HepG2 (cell line): ENCODE measurements at regions not wholly inside any gene's neighbourhood (a gene's known extent, or its start where the extent isn't known, plus 50 kb on each side); places are given as distances from the start of the nearest gene placed in this dataset.

Experiments used
- ATAC-seq: fragments of 200-7000 bp; cut with Tn5 transposase; 3 replicates; pipeline ENCODE4 v1.9.1; 2020; ENCODE audit warnings: mild to moderate bottlenecking, moderate library complexity
- BruUV-seq: library from RNA; stranded (reverse); fragments of 400-500 nt; replicated peaks from 2 replicates; lab custom pipeline; 2021; lab: Mats Ljungman, UMichigan
- CTCF ChIA-PET: fragments of 300-600 bp; formaldehyde crosslinking; extraction: SDS; loops from one replicate; lab custom pipeline; 2021; ENCODE audit warnings: low total read pairs, inconsistent platforms, low intra/inter-chr PET ratio; lab: Yijun Ruan, JAX
- POLR2A ChIA-PET: fragments of 350-600 bp; sonication (Branson Sonifier 250); formaldehyde crosslinking; loops from one replicate; lab custom pipeline; 2020; ENCODE audit warnings: antibody characterized with exemption, inconsistent platforms; lab: Yijun Ruan, JAX
- DNase-seq: peaks from one replicate; pipeline ENCODE4 v3.0.0-alpha.2; 2015; ENCODE audit warnings: low spot score
- FAIRE-seq: peaks from 3 replicates; lab custom pipeline; 2011; peaks lifted over from hg19 to GRCh38; lab: Jason Lieb, UNC
- H2AFZ ChIP-seq: one replicate; pipeline ENCODE4 v1.6.1; 2011; ENCODE audit warnings: low read length, inconsistent platforms
- H3K27ac ChIP-seq: fragments of 300-600 bp; 3 replicates; pipeline ENCODE4 v1.8.0; 2011; ENCODE audit warnings: mixed run types, mild to moderate bottlenecking, mixed read lengths, low read length, inconsistent platforms; ENCODE audit not compliant: insufficient read depth; ENCODE audit errors: extremely low read length
- H3K27me3 ChIP-seq, 2 experiments: fragments of 200-600 bp in 1 of 2; 2 replicates in 1 of 2; 3 replicates in 1 of 2; pipeline versions ENCODE4 v1.6.0 to v1.8.0; 2011; ENCODE audit warnings: low read length in 2 of 2, mild to moderate bottlenecking in 2 of 2, moderate library complexity in 2 of 2, inconsistent platforms in 1 of 2; ENCODE audit not compliant: insufficient read depth in 2 of 2, control insufficient read depth in 1 of 2
- H3K36me3 ChIP-seq, 2 experiments: fragments of 200-600 bp in 1 of 2; replicated peaks in 1 of 2; 2 replicates in 1 of 2; 3 replicates in 1 of 2; pipeline versions ENCODE4 v1.5.1 to v1.8.0; 2011; ENCODE audit warnings: low read length in 2 of 2, inconsistent platforms in 1 of 2; ENCODE audit not compliant: insufficient read depth in 2 of 2, control insufficient read depth in 1 of 2
- H3K4me1 ChIP-seq: 2 replicates; pipeline ENCODE4 v1.5.1; 2012; ENCODE audit warnings: low read length, inconsistent platforms; ENCODE audit not compliant: insufficient read depth
- H3K4me2 ChIP-seq: 2 replicates; pipeline ENCODE4 v1.6.0; 2011; ENCODE audit warnings: low read depth, low read length, inconsistent platforms
- H3K4me3 ChIP-seq, 3 experiments: fragments of 200-600 bp in 1 of 3; sonication (generic), shearing (Covaris generic) in 1 of 3; replicated peaks in 1 of 3; 2 replicates each; pipeline ENCODE4 v1.5.1; 2011 to 2016; ENCODE audit warnings: low read length in 3 of 3, inconsistent platforms in 2 of 3, low read depth in 2 of 3, mild to moderate bottlenecking in 2 of 3, control low read depth in 1 of 3, mixed read lengths in 1 of 3; ENCODE audit not compliant: insufficient read depth in 1 of 3
- H3K79me2 ChIP-seq: one replicate; pipeline ENCODE4 v1.6.1; 2011; ENCODE audit warnings: low read length, inconsistent platforms; ENCODE audit not compliant: insufficient read depth
- H3K9ac ChIP-seq: 2 replicates; pipeline ENCODE4 v1.6.0; 2011; ENCODE audit warnings: mild to moderate bottlenecking, low read depth, low read length, inconsistent platforms; ENCODE audit not compliant: insufficient read depth
- H3K9me3 ChIP-seq: 2 replicates; pipeline ENCODE4 v1.5.1; 2012; ENCODE audit warnings: mild to moderate bottlenecking, low read length
- H4K20me1 ChIP-seq: 2 replicates; pipeline ENCODE4 v1.6.0; 2011; ENCODE audit warnings: inconsistent platforms, mild to moderate bottlenecking, low read length, moderate library complexity; ENCODE audit not compliant: insufficient read depth
- CHD4 ChIP-seq: fragments of 200-600 bp; sonication (generic); IDR thresholded peaks from 2 replicates; pipeline ENCODE4 v1.7.0; 2017; ENCODE audit warnings: mild to moderate bottlenecking, low read length, borderline replicate concordance
- ETS1 ChIP-seq: sonication (generic); formaldehyde crosslinking; IDR thresholded peaks from 2 replicates; pipeline ENCODE4 v1.4.0; 2020; ENCODE audit warnings: missing genetic modification reagents
- GATA4 ChIP-seq: sonication (generic); IDR thresholded peaks from 2 replicates; pipeline ENCODE4 v1.6.1; 2016; ENCODE audit warnings: antibody characterized with exemption, low read depth, borderline replicate concordance
- HDAC6 ChIP-seq: fragments of 200-600 bp; sonication (generic); IDR thresholded peaks from 2 replicates; pipeline ENCODE4 v1.7.0; 2017; ENCODE audit warnings: mild to moderate bottlenecking, antibody characterized with exemption, low read length, low read depth
- HNRNPL ChIP-seq: fragments of 200-400 bp; formaldehyde crosslinking; IDR thresholded peaks from 2 replicates; pipeline ENCODE4 v1.6.1; 2017; ENCODE audit warnings: mild to moderate bottlenecking, low read depth, low read length
- KDM2A ChIP-seq: sonication (generic); formaldehyde crosslinking; IDR thresholded peaks from 2 replicates; pipeline ENCODE4 v1.4.0; 2020; ENCODE audit warnings: low read depth, missing genetic modification reagents, borderline replicate concordance
- NAIF1 ChIP-seq: sonication (generic); formaldehyde crosslinking; IDR thresholded peaks from 2 replicates; pipeline ENCODE4 v1.5.0; 2020; ENCODE audit warnings: mild to moderate bottlenecking, missing genetic modification reagents, borderline replicate concordance
- NFE2 ChIP-seq: sonication (generic); formaldehyde crosslinking; IDR thresholded peaks from 2 replicates; pipeline ENCODE4 v1.4.0; 2020; ENCODE audit warnings: missing genetic modification reagents
- NR0B2 ChIP-seq: sonication (generic); formaldehyde crosslinking; IDR thresholded peaks from 2 replicates; pipeline ENCODE4 v1.4.0; 2020; ENCODE audit warnings: mild to moderate bottlenecking, missing genetic modification reagents
- PLRG1 ChIP-seq: fragments of 450-650 bp; conservative IDR thresholded peaks from 2 replicates; pipeline ENCODE4 v1.6.1; 2016
- PTBP1 ChIP-seq: fragments of 200-400 bp; formaldehyde crosslinking; IDR thresholded peaks from 2 replicates; pipeline ENCODE4 v1.6.1; 2018; ENCODE audit warnings: low read length, low read depth; ENCODE audit not compliant: poor library complexity, severe bottlenecking
- RFXANK ChIP-seq: IDR thresholded peaks from 2 replicates; pipeline ENCODE4 v1.6.1; 2016
- SSRP1 ChIP-seq: IDR thresholded peaks from 2 replicates; pipeline ENCODE4 v1.6.1; 2016; ENCODE audit warnings: control low read depth
- TSC22D2 ChIP-seq: sonication (generic); formaldehyde crosslinking; IDR thresholded peaks from 2 replicates; pipeline ENCODE4 v1.5.1; 2020; ENCODE audit warnings: missing genetic modification reagents, mild to moderate bottlenecking, borderline replicate concordance
- ZFP62 ChIP-seq: sonication (generic); formaldehyde crosslinking; IDR thresholded peaks from 2 replicates; pipeline ENCODE4 v1.4.0; 2020; ENCODE audit warnings: missing genetic modification reagents
- ZNF121 ChIP-seq: sonication (generic); formaldehyde crosslinking; IDR thresholded peaks from 2 replicates; pipeline ENCODE4 v1.5.0; 2020; ENCODE audit warnings: mild to moderate bottlenecking, missing genetic modification reagents
- ZNF235 ChIP-seq: sonication (generic); formaldehyde crosslinking; IDR thresholded peaks from 2 replicates; pipeline ENCODE4 v1.8.1; 2023; ENCODE audit warnings: mild to moderate bottlenecking, missing genetic modification reagents, borderline replicate concordance
- ZNF256 ChIP-seq: sonication (generic); formaldehyde crosslinking; conservative IDR thresholded peaks from 2 replicates; pipeline ENCODE4 v1.4.0; 2020; ENCODE audit warnings: missing genetic modification reagents
- ZNF33A ChIP-seq: sonication (generic); formaldehyde crosslinking; IDR thresholded peaks from 2 replicates; pipeline ENCODE4 v1.5.1; 2020; ENCODE audit warnings: missing genetic modification reagents, mild to moderate bottlenecking, moderate library complexity, borderline replicate concordance
- ZNF530 ChIP-seq: sonication (generic); formaldehyde crosslinking; IDR thresholded peaks from 2 replicates; pipeline ENCODE4 v1.5.0; 2020; ENCODE audit warnings: low read depth, mild to moderate bottlenecking, missing genetic modification reagents
- ZNF563 ChIP-seq: sonication (generic); formaldehyde crosslinking; IDR thresholded peaks from 2 replicates; pipeline ENCODE4 v1.8.0; 2022; ENCODE audit warnings: mild to moderate bottlenecking, moderate library complexity, missing genetic modification reagents
- ZNF615 ChIP-seq: sonication (generic); formaldehyde crosslinking; IDR thresholded peaks from 2 replicates; pipeline ENCODE4 v1.5.0; 2020; ENCODE audit warnings: mild to moderate bottlenecking, missing genetic modification reagents, borderline replicate concordance
- ZNF746 ChIP-seq: sonication (generic); formaldehyde crosslinking; IDR thresholded peaks from 2 replicates; pipeline ENCODE4 v1.8.0; 2022; ENCODE audit warnings: mild to moderate bottlenecking, missing genetic modification reagents
- ZNF768 ChIP-seq: sonication (generic); formaldehyde crosslinking; IDR thresholded peaks from 2 replicates; pipeline ENCODE4 v1.4.0; 2020; ENCODE audit warnings: missing genetic modification reagents
- ZNF878 ChIP-seq: sonication (generic); formaldehyde crosslinking; IDR thresholded peaks from 2 replicates; pipeline ENCODE4 v1.8.1; 2023; ENCODE audit warnings: mild to moderate bottlenecking, missing genetic modification reagents, moderate library complexity
- WGBS: methylation state at CpG from one replicate; pipeline ENCODE4 v1.1.6; 2017; ENCODE audit warnings: low lambda C conversion rate; 5-methylcytosine and 5-hydroxymethylcytosine counted together
- in situ Hi-C: cut with HindIII; loops from 2 replicates; pipeline ENCODE4 v1.10.0; 2017; ENCODE audit warnings: low pct_unique_long_range_greater_than_20kb; ENCODE audit not compliant: extremely low pct_ligation_motif_present
- intact Hi-C: fragments of 100-400 bp; cut with micrococcal nuclease; formaldehyde crosslinking; loops from one replicate; pipeline ENCODE4 v1.10.0; 2022; ENCODE audit not compliant: unreplicated experiment
- TF ChIP-seq, protein P1 (sequence below): sonication (generic); formaldehyde crosslinking; IDR thresholded peaks from 2 replicates; pipeline ENCODE4 v1.4.0; 2020; ENCODE audit warnings: missing genetic modification reagents; ENCODE audit errors: not compliant biosample characterization

GRCh38 chr20:50292079-50292590, 101.5 kb downstream of the CEBPB start:
- CTCF ChIA-PET, result no interaction called here
- Histone ChIP-seq H4K20me1 (no peaks in the 10 kb centered on the region), H3K4me1 (peaks cover 64% of the 10 kb centered on the region), H3K27me3 (no peaks in the 10 kb centered on the region), H3K27ac (peak overlapping the region; percentile 77), H3K79me2 (no peaks in the 10 kb centered on the region), H2AFZ (no peak overlapping the region), H3K9ac (peak overlapping the region; percentile 53), H3K4me2 (peak overlapping the region; percentile 54), H3K4me3 (peak overlapping the region in 1 of 3 experiments; percentile 39; a peak in 2 of 6 replicates), H3K36me3 (no peaks in the 10 kb centered on the region), H3K9me3 (no peaks in the 10 kb centered on the region)
- DNase-seq (no peak), ATAC-seq (no peak), FAIRE-seq (no peak)
- WGBS, result 64% methylated on average over 8 of the region's 8 CpGs
- TSS peak; percentile 98 for BruUV-seq
- intact Hi-C loops (loop anchor here (1.0 to 5.0 kb wide), 4 partner anchors 13 to 102 kb away; partner anchors contain the start of gene CEBPB), in situ Hi-C loops (loop anchor here (5.0 kb wide), 1 partner anchor 110 kb away; no protein-coding TSS in a partner anchor)
- POLR2A ChIA-PET, result interaction anchor here (0.5 to 7.8 kb wide), 23 partner anchors 9 to 163 kb away, joined by 3 to 178 read pairs (median 5); partner anchors contain the start of gene CEBPB
- TF ChIP-seq SSRP1 (CRISPR knock-in tag), result no peak
- TF ChIP-seq HDAC6, result no peak
- no peak for TF ChIP-seq ZNF121 (CRISPR knock-in tag)
- TF ChIP-seq GATA4, result no peak
- TF ChIP-seq NAIF1 (CRISPR knock-in tag), result no peak
- no peak for TF ChIP-seq ZNF33A (CRISPR knock-in tag)
- no peak for TF ChIP-seq ZNF530 (CRISPR knock-in tag)
- TF ChIP-seq NFE2 (CRISPR knock-in tag), result no peak
- no peak for TF ChIP-seq RFXANK (CRISPR knock-in tag)
- no peak for TF ChIP-seq TSC22D2
- peak; percentile 97; the same call in 1 of the 2 replicates for TF ChIP-seq HNRNPL
- no peak for TF ChIP-seq PTBP1
- TF ChIP-seq, protein P1, sequence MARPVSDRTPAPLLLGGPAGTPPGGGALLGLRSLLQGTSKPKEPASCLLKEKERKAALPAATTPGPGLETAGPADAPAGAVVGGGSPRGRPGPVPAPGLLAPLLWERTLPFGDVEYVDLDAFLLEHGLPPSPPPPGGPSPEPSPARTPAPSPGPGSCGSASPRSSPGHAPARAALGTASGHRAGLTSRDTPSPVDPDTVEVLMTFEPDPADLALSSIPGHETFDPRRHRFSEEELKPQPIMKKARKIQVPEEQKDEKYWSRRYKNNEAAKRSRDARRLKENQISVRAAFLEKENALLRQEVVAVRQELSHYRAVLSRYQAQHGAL (CRISPR knock-in tag), result no peak
- peak; percentile 100 for TF ChIP-seq ZNF768 (CRISPR knock-in tag)
- no peak for TF ChIP-seq KDM2A (CRISPR knock-in tag)
- 0 out of 2 replicates have a peak, but pooled peaks have one; percentile 1 for TF ChIP-seq NR0B2 (CRISPR knock-in tag)
- TF ChIP-seq ZNF256 (CRISPR knock-in tag), result no peak
- no peak for TF ChIP-seq PLRG1
- no peak for TF ChIP-seq ZFP62 (CRISPR knock-in tag)
- no peak; the same call in 1 of the 2 replicates for TF ChIP-seq ZNF563 (CRISPR knock-in tag)
- TF ChIP-seq ETS1, result no peak
- TF ChIP-seq ZNF235, result peak; percentile 3; the same call in 1 of the 2 replicates
- peak; percentile 100 for TF ChIP-seq CHD4
- no peak for TF ChIP-seq ZNF615 (CRISPR knock-in tag)
- no peak for TF ChIP-seq ZNF878
- TF ChIP-seq ZNF746, result no peak
